ENCODE measurements at regions not wholly inside any gene's neighbourhood (a gene's known extent, or its start where the extent isn't known, plus 50 kb on each side); places are given as distances from the start of the nearest gene placed in this dataset.

DNA sequence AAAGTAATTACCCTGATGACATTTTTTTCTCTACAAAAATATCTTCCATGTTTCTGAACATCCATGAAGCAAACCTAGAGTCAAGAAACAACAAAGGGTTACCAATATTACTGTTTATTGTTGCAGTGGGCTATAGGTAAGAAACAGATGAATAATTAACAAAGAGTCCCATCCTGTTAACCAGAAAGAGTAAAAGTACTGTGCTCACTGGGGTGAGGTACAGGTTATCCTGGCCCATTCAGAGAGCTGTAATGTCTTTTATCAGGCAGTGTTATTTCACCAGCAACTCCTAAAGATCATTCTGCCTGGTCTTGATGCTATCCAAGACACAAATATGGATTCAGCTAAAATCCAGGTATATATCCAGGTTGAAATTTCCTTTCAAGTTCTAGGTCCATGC, 754.9 kb downstream of the SATB2 start:
- no peak for DNase-seq (ENCODE audit: low spot score)

DNA sequence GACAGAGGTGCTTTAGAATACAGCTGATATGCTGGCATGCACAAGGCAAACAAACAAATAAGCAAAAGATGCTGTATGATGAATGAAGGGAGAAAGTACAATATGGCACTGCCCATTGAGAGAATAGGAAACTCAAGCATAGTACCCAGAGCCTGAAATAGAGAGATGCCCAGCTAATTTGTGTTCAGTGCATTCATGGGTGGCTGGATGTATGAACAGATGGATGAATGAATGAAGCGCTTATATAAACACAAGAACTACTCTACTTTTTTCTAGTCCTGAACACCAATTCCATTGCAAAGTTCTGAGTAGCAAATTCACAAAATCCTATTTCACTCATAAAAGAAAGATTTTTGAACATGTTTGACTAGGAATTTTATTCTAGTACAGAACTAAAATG, 756.3 kb downstream of the SATB2 start:
- DNase-seq (ENCODE audit: low spot score): no peak

DNA sequence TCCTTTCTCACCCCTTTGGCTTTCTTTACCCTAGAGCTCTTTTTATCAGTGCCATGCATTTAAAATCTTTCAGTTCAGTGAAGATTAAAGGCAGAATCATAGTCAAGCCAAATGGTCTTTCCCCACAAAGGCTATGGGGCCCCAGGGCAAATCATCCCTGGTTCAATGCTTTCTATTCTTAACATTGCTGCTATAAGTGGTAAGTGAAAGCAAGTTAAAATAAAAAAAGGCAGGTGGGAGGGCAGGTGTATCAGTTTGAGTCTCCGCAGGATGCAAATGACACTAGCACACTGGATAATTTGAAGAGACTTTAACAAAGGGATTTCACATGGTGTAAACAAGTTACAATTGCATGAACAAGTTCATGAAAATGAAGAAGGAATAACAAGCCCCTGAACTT, 757.4 kb downstream of the SATB2 start:
- DNase-seq (ENCODE audit: low spot score): no peak

DNA sequence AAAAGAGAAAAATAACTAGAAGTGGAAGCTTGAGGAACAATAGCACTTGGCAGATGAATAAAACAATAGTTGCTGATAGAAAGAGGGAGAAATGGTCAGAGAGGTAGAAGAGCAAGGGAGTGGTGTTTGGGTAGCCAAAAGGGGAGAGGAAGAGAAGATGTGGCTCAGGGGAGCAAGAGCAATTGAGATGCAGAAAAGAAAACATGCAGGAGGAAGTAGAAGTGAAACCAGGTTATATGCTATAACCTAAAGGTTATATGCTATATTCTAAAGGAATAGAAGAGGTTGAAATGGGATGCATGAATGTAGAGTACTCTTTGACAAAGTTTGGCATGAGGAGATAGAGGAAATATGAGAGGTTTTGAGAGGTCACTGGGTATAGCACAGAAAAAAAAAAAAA, 759.5 kb downstream of the SATB2 start:
- no peak for DNase-seq (ENCODE audit: low spot score)

DNA sequence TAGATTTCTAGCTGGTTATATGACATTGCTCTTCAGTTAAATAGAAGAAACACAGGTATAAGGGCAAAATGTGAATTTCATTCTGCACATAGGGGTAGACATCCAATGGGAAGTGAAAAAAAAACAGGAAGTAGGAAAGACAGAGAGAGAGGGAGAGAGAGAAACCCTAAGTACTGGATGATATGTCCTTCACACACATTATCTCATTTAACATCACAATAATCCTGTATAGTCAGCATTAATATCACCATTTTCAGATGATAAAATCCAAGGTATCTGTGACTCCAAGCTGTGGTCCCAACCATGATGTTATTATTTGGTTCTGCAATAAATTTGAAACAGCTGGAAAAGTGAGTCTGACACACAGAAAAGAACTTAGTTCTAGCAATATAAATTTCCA, 759.9 kb downstream of the SATB2 start:
- no peak for DNase-seq (ENCODE audit: low spot score)

DNA sequence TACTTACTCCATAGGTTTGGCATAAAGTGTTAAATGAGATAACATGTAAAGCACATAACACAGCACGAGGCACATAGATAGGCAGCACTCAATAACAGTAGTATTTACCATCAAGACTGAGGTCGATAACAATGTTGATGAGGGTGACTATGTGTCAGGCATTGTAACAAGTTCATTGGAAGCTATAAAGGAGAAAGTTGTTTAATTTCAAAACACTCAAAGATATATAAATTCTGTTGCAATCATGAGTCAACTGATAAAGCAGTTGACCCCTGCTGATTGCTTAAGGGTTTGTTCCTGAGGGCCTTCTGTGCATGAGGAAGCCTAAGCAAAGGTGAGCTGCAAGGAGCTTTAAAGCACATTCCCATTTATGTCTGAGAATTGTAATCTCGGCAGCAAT, 760.5 kb downstream of the SATB2 start:
- no peak for DNase-seq (ENCODE audit: low spot score)

DNA sequence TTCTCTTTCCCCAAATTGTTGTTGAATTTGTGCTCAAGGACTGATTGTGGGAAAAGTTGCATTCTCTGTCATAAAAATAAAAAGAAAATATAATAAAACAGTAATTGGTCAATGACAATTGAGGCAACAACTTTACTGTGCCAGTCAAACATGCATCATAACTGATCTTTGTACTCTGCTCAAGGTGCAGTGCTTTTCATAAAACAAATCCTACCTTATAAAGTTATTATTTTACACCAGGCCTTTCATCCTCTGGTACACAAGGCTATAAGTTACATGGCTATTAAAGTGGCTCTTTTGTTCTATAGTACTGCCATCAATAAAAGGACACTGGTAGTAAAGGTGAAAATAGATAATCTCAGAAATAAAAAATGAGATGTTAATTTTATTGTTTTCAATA, 761.9 kb downstream of the SATB2 start:
- no peak for DNase-seq (ENCODE audit: low spot score)

DNA sequence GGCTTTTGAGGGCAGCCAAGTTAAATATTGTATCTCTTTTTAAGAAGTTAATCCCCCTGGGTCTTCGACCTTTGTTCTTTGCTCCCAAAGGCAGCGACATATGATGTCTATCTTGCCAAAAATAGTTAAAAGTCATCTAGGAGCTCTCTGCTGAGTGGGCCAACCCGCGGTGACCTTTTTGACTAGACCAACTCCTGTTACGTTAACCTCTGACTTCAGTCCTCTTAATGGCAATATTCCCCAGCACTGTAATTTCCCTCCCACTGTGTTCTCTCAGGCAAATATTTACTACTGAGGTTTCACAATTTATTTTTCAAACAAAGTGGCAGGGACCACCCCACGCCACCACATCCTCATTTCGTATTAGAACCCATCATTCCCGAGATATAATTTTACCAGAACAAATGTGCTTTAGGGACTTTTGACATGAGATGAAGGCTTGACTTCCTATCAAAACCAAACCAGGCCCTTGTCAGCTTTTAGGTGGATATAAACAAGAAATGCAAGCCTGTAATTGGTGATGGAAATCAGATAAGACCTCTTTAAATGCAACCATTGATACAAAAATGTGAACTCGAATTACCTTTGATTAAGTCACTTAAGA, 764.7 kb downstream of the SATB2 start:
- DNase-seq (ENCODE audit: low spot score): no peak

DNA sequence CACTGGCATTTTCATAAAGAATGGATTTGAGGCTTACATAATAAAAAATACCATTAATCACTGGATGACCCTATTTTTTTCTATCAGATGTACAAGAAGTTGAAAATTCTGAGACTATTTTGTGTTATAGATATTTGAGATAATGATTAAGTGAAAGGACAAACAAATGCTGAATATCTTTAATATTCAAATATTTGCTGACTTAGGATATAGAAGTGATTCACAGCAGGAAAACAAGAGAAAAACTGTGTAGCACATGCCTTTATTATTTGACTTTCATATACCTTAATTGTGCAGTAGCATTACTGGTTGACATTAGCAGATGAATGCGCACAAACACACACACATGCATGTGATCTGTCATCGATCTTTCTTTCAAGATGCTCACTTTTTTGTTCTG, 766.5 kb downstream of the SATB2 start:
- no peak for DNase-seq (ENCODE audit: low spot score)

DNA sequence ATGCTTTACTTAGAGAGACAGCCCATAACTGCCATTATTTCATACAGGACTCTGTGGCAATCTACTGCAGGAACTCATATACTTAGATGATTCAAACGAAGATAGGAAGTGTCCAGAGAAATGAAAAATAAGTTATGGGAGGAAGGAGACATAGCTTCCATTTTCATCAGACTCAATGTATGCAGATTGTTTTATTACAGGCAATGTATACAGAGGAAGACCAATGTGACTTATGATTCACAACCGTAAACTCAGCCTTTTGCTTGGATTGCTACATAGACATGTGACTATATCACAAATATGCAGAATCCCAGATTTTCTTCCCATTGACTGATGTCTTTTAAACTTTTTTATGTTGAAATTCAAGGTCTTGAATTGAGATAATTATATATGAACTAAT, 793.4 kb downstream of the SATB2 start:
- DNase-seq (ENCODE audit: low spot score): no peak

DNA sequence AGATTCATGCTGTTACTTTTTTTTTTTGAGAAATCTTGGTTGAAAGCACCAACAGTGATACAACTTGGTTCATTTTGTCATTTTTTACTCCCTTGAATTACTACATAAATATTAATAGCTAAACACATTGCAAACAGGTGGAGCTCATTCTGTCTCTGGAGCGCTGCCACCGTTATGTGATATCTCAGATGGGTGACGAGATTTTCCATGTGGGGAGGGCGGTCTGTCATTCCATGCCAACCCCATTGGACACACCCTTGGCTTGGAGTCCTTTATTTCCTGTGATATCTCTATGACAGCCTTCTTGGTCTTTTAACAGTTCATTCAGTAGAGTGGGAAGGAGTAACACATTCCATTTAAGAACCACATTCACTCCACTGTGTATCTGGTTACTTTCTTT, 794.8 kb downstream of the SATB2 start:
- no peak for DNase-seq (ENCODE audit: low spot score)

DNA sequence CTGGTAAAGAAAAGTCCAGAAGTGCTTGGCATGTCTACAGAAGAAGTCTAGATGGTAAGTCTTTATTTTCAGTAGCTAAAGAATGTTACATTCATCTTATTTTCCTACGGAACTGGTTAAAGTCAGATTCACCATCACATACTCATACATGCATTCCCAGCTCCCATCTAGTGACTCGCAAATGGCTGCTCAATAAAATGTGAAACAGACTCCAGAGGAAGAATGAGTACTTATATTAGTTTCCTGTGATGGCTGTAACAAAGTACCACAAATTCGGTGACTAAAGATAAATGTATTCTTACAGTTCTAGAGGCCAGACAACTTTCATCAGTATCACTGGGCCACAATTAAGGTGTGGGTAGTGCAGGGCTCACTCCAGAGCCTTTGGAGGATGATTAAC, 797.2 kb downstream of the SATB2 start:
- no peak for DNase-seq (ENCODE audit: low spot score)

DNA sequence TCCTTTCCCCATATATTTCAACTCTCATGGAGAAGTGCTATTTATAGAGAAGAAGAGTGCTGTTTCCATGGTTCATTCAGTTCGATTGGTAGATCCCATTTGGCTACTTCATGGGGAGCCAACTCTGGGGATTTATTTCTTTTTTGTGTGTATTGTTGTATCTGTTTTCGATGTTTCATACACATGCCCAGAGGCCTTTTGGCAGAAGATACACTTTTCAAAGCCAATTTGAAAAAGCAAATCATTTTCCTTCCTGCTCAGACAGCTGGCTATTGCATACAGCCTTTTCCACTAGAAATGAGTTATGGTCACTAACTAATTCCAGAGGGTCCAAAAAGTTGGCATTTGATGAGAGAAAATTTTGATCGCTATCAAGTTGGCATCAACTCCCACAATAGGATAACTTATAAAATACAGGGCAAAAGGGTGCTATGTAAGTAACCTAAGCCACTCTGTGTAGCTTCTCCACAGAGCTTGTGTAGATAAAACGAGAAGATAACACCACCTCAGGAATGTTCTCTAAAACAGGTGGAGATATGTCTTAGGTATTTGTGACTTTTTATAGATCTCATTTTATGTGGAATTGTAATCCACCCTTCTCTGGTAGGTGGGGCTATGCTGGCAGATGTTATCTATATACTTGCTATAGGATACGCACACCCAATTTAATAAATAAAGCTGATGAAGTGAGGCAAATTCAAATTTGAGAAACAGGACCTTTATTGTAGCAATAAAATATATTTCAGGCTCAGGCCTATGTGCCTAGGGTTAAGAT, 798.5 kb downstream of the SATB2 start:
- no peak for DNase-seq (ENCODE audit: low spot score)

DNA sequence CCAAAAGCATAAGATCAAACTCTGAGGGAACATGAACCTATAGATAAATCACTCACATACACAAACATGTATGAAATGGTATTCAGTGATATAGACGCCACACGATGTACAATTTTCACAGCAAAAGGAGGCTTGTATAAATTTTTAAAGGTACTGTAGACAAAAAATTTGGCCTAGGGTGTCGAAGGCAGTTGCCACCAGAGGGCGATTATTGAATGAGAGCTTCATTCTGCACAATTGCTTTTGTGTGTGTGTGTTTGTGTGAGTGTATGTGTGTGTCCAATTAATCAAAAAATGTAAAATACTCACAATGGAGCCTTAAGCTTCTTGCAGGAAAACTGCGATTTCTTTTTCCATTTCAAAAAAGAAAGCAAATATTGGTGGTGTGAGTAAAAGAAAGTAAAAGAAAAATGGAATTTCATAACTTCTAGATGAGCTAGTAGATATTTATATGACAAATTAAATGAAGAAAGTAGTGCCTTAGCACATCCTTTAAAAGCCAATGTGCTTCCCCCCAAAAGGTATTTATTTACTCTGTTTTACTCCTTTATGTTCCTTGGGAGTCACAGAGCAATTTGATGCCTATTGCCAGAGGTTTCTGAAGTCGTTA, 800.1 kb downstream of the SATB2 start:
- DNase-seq (ENCODE audit: low spot score): peak; percentile 45

DNA sequence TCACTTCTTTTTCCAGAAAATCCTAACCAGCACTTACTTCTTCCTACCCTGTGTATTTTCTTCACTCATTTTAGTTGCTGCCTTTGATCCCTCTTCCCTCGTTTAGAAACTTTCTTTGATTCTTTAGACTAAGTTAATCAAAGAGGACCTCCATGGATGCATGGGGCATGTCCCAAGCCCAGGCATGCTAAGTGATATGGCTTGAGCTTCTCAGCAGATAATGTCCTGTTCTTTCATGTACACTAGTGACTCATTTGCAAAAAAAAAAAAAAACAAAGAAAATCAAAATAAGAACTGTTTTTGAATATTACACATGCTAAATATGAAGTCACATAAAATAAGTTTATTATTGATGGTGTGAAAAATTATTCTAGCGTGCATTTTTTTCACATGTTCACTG, 800.9 kb downstream of the SATB2 start:
- DNase-seq (ENCODE audit: low spot score): no peak

DNA sequence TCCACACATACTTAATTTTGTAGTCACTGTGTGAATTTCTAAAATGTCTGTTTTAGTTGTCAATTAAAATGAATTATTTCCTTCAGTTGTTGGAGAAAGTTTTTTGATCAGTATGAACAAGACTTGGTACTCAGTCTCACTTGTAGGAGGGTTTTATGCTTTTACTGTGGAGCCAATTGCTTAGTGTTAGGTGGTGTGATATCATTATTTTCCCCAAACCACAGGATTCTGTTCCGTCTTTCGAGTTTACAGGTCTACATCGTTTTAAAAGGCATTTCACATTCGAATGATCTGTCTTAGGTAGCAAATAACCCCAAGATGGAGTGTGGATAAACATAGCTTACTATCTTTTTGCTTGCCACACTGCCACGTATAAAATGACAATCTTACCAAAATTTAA, 803.1 kb downstream of the SATB2 start:
- DNase-seq (ENCODE audit: low spot score): no peak

DNA sequence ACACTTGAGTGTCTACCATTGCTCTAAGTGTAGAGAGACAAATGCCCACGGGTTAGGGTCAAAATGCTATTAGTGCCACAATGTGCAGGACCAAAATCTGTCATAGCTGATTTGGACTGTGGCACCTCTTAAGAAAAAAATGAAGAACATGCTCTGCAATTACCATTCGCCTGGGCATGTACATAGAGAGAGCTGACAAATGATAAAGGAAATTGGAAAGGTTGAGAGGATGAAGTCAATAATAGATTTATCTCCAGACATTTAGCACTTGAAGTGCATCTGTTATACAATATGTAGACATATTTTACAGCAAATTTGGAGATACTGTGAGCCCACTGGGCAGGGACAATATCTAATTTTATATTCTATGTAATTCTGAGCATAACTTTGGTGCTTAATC, 804.4 kb downstream of the SATB2 start:
- no peak for DNase-seq (ENCODE audit: low spot score)

DNA sequence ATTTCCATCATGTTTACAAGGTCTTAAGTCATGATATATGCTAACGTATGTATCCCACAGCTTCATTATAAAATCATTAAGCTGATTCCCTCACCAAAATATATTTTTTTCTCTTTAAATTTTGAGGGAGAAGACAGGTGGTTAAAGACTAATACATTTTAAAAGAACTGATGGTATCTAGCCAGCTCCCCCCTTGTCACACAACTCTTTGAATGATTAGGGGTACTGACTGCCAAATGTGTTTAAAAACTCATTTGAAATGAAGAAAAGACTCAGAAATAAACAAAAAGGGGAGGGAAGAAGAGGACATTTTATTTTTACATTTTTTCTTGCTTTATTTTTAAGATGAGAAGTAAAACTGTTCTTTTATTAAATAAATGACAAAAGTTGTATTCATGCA, 805.3 kb downstream of the SATB2 start:
- DNase-seq (ENCODE audit: low spot score): no peak

DNA sequence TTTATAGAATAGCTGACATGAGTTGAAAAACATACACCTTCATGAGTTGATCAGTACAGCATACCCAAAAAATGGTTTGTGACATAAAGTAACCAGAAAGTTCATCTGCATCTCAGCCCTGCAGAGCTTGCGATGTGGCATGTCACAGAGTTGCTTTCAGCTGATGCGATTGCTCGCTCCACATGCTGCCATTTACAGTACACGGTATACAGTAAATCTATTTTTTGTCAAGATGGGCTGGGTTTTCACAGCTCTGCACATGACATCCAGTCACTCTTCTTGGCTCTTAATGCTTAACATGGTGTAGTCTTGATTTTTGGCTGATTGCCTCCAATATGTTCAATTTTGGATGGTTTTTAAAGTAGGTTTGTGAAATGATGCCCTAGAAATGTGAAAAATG, 811.9 kb downstream of the SATB2 start:
- DNase-seq (ENCODE audit: low spot score): no peak

DNA sequence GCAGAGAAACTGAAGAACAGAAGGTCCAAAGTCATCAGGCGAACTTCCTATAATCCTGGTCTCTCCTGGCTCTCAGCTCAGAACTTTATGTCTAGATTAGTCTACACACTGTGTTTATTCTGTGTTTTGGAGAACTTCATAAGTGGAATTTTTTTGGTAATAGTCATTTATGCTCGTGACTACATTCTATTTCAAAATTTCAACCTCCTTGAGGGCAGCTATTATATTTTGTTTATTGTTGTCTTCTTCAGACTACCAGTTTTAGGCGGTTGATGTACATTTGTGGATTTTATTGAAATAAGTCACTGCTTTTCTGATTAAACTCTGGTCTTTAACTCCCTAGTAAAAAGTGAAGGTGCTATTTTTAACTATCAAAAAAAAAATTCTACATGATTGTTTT, 816.6 kb downstream of the SATB2 start:
- no peak for DNase-seq (ENCODE audit: low spot score)

DNA sequence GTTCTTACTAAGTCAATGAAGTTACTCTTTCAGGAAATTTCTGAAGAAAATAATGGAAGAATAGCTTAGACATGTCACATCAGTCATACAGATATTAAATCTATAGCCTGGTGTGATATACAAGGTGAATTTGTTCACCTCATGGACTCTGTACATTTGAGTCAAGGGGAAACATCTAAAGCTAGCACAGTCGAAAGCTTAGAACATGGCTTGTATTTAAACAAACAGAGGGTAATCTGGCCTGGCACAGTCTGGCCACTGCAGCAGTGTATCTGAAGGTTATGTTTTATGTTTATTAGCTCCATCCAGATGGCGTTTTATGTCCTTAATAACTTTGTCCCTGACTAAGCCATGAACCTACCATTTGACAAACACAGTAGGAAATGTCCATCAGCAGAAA, 817.3 kb downstream of the SATB2 start:
- DNase-seq (ENCODE audit: low spot score): no peak

DNA sequence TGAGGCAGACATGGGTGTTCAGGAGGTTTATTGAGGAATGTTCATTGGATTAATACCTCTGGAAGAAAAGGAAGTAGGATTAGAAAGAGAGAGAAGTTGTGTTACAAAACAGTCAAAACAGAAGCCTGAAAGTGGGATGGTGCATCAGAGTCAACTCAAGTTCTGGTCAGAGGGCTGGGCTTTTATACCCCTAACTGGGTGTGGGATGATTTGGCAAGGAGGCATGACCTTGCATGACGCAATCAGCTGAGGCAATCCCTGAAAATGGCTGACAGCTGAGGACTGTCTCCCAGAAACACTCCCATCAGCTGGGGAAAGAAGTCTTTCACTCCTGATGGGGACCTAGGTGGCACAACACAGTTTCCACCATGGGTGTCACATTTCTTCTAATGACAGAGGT, 818.2 kb downstream of the SATB2 start:
- no peak for DNase-seq (ENCODE audit: low spot score)

DNA sequence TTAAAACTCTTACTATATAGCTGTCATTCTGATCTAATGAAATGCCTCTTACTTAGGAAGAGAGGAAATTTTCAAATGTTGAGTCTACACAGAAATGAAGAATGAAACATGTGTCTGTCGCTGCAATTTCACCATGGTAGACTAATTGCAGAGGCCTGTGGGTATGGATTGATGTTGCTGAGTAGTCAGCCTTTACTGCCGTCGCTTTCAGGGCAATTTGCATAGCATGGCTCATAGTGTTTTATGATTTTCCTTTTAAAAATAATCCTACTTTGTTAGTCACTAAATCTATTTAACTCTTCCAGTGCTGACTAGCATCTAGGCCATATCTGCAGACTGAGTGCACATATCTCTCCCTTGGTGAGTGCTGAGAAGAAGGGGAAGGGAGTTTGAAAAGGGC, 819.2 kb downstream of the SATB2 start:
- DNase-seq (ENCODE audit: low spot score): no peak

DNA sequence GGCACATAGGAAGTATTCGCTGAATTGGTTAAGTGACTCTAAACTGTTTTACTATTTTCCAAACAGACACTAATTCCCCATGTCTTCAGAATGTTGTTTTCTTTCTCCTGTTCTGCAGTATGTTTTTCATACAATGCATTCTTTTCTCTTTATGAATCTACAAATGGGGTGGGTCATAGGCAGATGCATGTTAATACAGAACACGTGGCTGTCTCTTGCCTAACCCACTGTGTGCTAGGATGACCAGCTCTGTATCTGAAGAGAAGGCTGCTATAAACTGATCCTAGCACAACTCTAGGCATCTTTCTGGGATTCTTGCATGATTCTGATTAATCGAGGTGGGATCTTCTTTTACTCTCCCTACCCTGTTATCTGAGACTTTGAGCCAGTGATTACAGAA, 826.0 kb downstream of the PLCL1 start:
- DNase-seq (ENCODE audit: low spot score): no peak
